Immature natural killer cell (primary cell): ENCODE measurements at regions not wholly inside any gene's neighbourhood (a gene's known extent, or its start where the extent isn't known, plus 50 kb on each side); places are given as distances from the start of the nearest gene placed in this dataset.

ENCODE experiments used
- DNase-seq, 3 donors: peaks; one replicate each; pipeline ENCODE4 v3.0.0; 2022; ENCODE audit warnings: mixed read lengths in 1 of 3
- H3K27ac Mint-ChIP-seq, 6 donors: one replicate each; pipeline ENCODE4 v1.8.0; 2020; ENCODE audit warnings: mixed read lengths in 6 of 6, mild to moderate bottlenecking in 5 of 6, inconsistent platforms in 4 of 6, moderate library complexity in 3 of 6
- H3K27me3 Mint-ChIP-seq, 3 donors: one replicate each; pipeline ENCODE4 v1.8.0; 2020 to 2021; ENCODE audit warnings: low read depth in 3 of 3, mild to moderate bottlenecking in 3 of 3, mixed read lengths in 3 of 3, moderate library complexity in 3 of 3, inconsistent platforms in 1 of 3
- H3K36me3 Mint-ChIP-seq, 3 donors: one replicate each; pipeline ENCODE4 v1.8.0; 2020; ENCODE audit warnings: mixed read lengths in 3 of 3, inconsistent platforms in 2 of 3, mild to moderate bottlenecking in 2 of 3
- H3K4me1 Mint-ChIP-seq, 2 donors: one replicate each; pipeline ENCODE4 v1.8.0; 2020; ENCODE audit warnings: inconsistent platforms in 2 of 2, mild to moderate bottlenecking in 2 of 2, mixed read lengths in 2 of 2, moderate library complexity in 1 of 2
- H3K4me3 Mint-ChIP-seq, 5 donors: one replicate each; pipeline ENCODE4 v1.8.0; 2020; ENCODE audit warnings: mild to moderate bottlenecking in 5 of 5, mixed read lengths in 5 of 5, inconsistent platforms in 3 of 5, moderate library complexity in 3 of 5
- H3K9me3 Mint-ChIP-seq, 6 donors: one replicate each; pipeline ENCODE4 v1.8.0; 2020; ENCODE audit warnings: mild to moderate bottlenecking in 6 of 6, mixed read lengths in 6 of 6, inconsistent platforms in 4 of 6, moderate library complexity in 3 of 6

GRCh38 chr2:234741976-234742375 lies 209.8 kb upstream of the SH3BP4 start:
- no peak overlapping the region for H3K27ac Mint-ChIP-seq
- H3K4me3 Mint-ChIP-seq = no peak overlapping the region
- DNase-seq = no peak
- H3K9me3 Mint-ChIP-seq = peaks cover 0 to 2% (median 0%) of the 10 kb centered on the region in 6 donors
- peaks cover 0 to 13% (median 4%) of the 10 kb centered on the region in 3 donors for H3K27me3 Mint-ChIP-seq
- no peaks in the 10 kb centered on the region for H3K4me1 Mint-ChIP-seq
- H3K36me3 Mint-ChIP-seq = no peaks in the 10 kb centered on the region

GRCh38 chr2:234739061-234739460 lies 212.8 kb upstream of the SH3BP4 start:
- no peaks in the 10 kb centered on the region for H3K36me3 Mint-ChIP-seq
- H3K27ac Mint-ChIP-seq = no peak overlapping the region
- DNase-seq = no peak
- H3K4me1 Mint-ChIP-seq = no peaks in the 10 kb centered on the region
- no peak overlapping the region for H3K4me3 Mint-ChIP-seq
- peaks cover 0 to 9% (median 3%) of the 10 kb centered on the region in 6 donors for H3K9me3 Mint-ChIP-seq
- H3K27me3 Mint-ChIP-seq = peaks cover 2 to 13% (median 6%) of the 10 kb centered on the region in 3 donors

GRCh38 chr2:234735829-234736228 lies 216.0 kb upstream of the SH3BP4 start:
- Mint-ChIP-seq H3K4me3 (no peak overlapping the region), H3K27ac (no peak overlapping the region), H3K36me3 (no peaks in the 10 kb centered on the region), H3K9me3 (peaks cover 0 to 9% (median 2%) of the 10 kb centered on the region in 6 donors), H3K27me3 (peaks cover 2 to 7% (median 6%) of the 10 kb centered on the region in 3 donors), H3K4me1 (no peaks in the 10 kb centered on the region)
- no peak for DNase-seq

GRCh38 chr2:234733795-234734600 lies 217.8 kb upstream of the SH3BP4 start:
- Mint-ChIP-seq H3K36me3 (no peaks in the 10 kb centered on the region), H3K9me3 (peaks cover 0 to 9% (median 2%) of the 10 kb centered on the region in 6 donors), H3K4me3 (no peak overlapping the region), H3K4me1 (no peaks in the 10 kb centered on the region), H3K27ac (no peak overlapping the region), H3K27me3 (peaks cover 2 to 6% (median 2%) of the 10 kb centered on the region in 3 donors)
- DNase-seq = no peak

GRCh38 chr2:234733093-234733489 lies 218.7 kb upstream of the SH3BP4 start:
- no peak overlapping the region for H3K27ac Mint-ChIP-seq
- no peaks in the 10 kb centered on the region for H3K36me3 Mint-ChIP-seq
- H3K27me3 Mint-ChIP-seq = peaks cover 2 to 4% (median 4%) of the 10 kb centered on the region in 3 donors
- H3K4me3 Mint-ChIP-seq = no peak overlapping the region
- no peak for DNase-seq
- no peaks in the 10 kb centered on the region for H3K4me1 Mint-ChIP-seq
- H3K9me3 Mint-ChIP-seq = peaks cover 0 to 9% (median 2%) of the 10 kb centered on the region in 6 donors

GRCh38 chr2:234732404-234733092 lies 219.3 kb upstream of the SH3BP4 start:
- no peak for DNase-seq
- no peaks in the 10 kb centered on the region for H3K36me3 Mint-ChIP-seq
- H3K4me1 Mint-ChIP-seq = no peaks in the 10 kb centered on the region
- H3K9me3 Mint-ChIP-seq = peaks cover 0 to 9% (median 2%) of the 10 kb centered on the region in 6 donors
- H3K4me3 Mint-ChIP-seq = no peak overlapping the region
- no peak overlapping the region for H3K27ac Mint-ChIP-seq
- peaks cover 2 to 4% (median 4%) of the 10 kb centered on the region in 3 donors for H3K27me3 Mint-ChIP-seq

GRCh38 chr2:234731236-234731635 lies 220.6 kb upstream of the SH3BP4 start:
- no peak overlapping the region for H3K27ac Mint-ChIP-seq
- no peak overlapping the region for H3K4me3 Mint-ChIP-seq
- H3K9me3 Mint-ChIP-seq = peaks cover 0 to 9% (median 2%) of the 10 kb centered on the region in 6 donors
- peaks cover 2 to 4% (median 2%) of the 10 kb centered on the region in 3 donors for H3K27me3 Mint-ChIP-seq
- DNase-seq = no peak
- no peaks in the 10 kb centered on the region for H3K36me3 Mint-ChIP-seq
- no peaks in the 10 kb centered on the region for H3K4me1 Mint-ChIP-seq

- Mint-ChIP-seq H3K27me3 (peaks cover under 1 to 5% (median 1%) of the 10 kb centered on the region in 3 donors), H3K4me1 (no peaks in the 10 kb centered on the region), H3K27ac (no peak overlapping the region), H3K36me3 (no peaks in the 10 kb centered on the region), H3K9me3 (peaks cover 0 to 2% (median under 1%) of the 10 kb centered on the region in 6 donors), H3K4me3 (no peak overlapping the region)
- DNase-seq = no peak
These were observed 221.7 kb upstream of the SH3BP4 start for GRCh38 chr2:234730066-234730640.

- Mint-ChIP-seq H3K27ac (no peak overlapping the region), H3K27me3 (peaks cover 0 to 8% (median 5%) of the 10 kb centered on the region in 3 donors), H3K4me3 (no peak overlapping the region), H3K4me1 (no peaks in the 10 kb centered on the region), H3K36me3 (no peaks in the 10 kb centered on the region), H3K9me3 (no peaks in the 10 kb centered on the region)
- no peak for DNase-seq
These were observed 226.1 kb upstream of the SH3BP4 start for GRCh38 chr2:234725528-234726264.

- no peaks in the 10 kb centered on the region for H3K36me3 Mint-ChIP-seq
- no peak overlapping the region for H3K27ac Mint-ChIP-seq
- H3K4me3 Mint-ChIP-seq = no peak overlapping the region
- H3K4me1 Mint-ChIP-seq = no peaks in the 10 kb centered on the region
- H3K9me3 Mint-ChIP-seq = no peaks in the 10 kb centered on the region
- no peak for DNase-seq
- peaks cover 1 to 8% (median 5%) of the 10 kb centered on the region in 3 donors for H3K27me3 Mint-ChIP-seq
These were observed 227.0 kb upstream of the SH3BP4 start for GRCh38 chr2:234724850-234725249.

GRCh38 chr2:234723400-234723799 lies 226.5 kb upstream of the ARL4C start:
- no peaks in the 10 kb centered on the region for H3K9me3 Mint-ChIP-seq
- DNase-seq = no peak

GRCh38 chr2:234722176-234722575 lies 225.3 kb upstream of the ARL4C start:
- Mint-ChIP-seq H3K4me1 (no peaks in the 10 kb centered on the region), H3K36me3 (no peaks in the 10 kb centered on the region), H3K4me3 (no peak overlapping the region), H3K9me3 (no peaks in the 10 kb centered on the region), H3K27ac (no peak overlapping the region), H3K27me3 (peaks cover 6 to 9% (median 6%) of the 10 kb centered on the region in 3 donors)
- DNase-seq = no peak

More at GRCh38 chr2:234723400-234723799, 226.5 kb upstream of the ARL4C start:
- peaks cover 4 to 9% (median 6%) of the 10 kb centered on the region in 3 donors for H3K27me3 Mint-ChIP-seq
- H3K36me3 Mint-ChIP-seq = no peaks in the 10 kb centered on the region
- H3K4me3 Mint-ChIP-seq = no peak overlapping the region
- no peaks in the 10 kb centered on the region for H3K4me1 Mint-ChIP-seq
- H3K27ac Mint-ChIP-seq = no peak overlapping the region

- Mint-ChIP-seq H3K27ac (no peak overlapping the region), H3K4me3 (no peak overlapping the region), H3K4me1 (no peaks in the 10 kb centered on the region), H3K27me3 (peaks cover 7 to 12% (median 10%) of the 10 kb centered on the region in 3 donors), H3K9me3 (no peaks in the 10 kb centered on the region), H3K36me3 (no peaks in the 10 kb centered on the region)
- no peak for DNase-seq
These were observed 222.3 kb upstream of the ARL4C start for GRCh38 chr2:234719116-234719716.
